ENCODE measurements at regions not wholly inside any gene's neighbourhood (a gene's known extent, or its start where the extent isn't known, plus 50 kb on each side); places are given as distances from the start of the nearest gene placed in this dataset.
"Not testable (repeated sequence)": the region's sequence is repeated elsewhere in the genome, so short reads cannot be mapped to it uniquely, and the experiment has no call there.

DNA sequence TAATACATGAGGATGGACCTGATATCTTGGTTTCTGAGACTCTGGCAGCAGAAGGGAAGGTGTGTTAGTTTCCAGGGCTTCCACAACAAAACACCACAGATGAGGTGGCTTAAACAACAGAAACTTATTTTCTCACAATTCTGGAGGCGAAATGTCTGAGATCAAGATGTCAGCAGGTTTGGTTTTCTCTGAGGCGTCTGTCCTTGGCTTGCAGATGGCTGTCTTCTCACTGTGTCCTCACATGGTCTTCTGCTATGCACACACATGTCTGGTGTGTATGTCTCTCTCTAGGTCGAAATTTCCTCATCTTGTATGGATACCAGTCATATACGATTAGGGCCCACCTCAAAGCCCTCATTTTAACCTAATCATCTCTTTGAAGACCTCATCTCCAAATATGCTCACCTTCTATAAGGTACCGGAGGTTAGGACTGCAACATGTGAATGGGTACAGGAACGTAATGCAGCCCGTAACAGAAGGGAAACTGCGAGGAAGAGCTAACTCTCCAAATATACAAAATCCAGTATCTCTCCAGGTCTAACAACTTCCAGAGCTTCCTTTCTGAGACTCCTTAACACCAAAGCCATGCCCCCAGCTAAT is 139.8 kb upstream of the SMARCA2 start:
- DNase-seq (ENCODE audit: low spot score) = no peak

DNA sequence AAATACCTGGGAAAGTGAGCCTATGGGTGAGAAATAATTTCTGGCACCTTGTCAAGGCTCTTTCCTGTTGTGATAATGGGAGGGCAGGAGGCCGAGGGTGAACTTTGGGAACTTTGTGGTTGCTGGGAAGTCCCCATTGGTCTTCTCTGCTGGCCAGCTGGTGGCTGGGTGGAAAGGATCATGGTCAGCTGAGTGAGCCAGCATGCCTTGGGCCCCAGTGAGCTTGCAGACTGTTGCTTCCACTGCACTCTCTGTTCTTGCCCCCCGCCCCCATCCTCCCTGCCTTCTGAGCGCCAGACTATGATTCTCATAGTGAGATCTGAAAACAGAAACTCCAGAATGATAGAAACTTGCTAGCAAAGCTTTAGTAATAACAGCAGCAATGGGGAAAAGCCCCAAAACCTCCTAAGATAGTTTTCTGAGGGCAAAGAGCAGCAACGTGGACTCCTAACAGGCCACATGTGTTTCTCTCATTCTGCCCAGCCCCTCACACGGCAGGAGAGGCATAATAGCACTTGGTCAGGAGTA is 139.2 kb upstream of the SMARCA2 start:
- DNase-seq (ENCODE audit: low spot score) = no peak

DNA sequence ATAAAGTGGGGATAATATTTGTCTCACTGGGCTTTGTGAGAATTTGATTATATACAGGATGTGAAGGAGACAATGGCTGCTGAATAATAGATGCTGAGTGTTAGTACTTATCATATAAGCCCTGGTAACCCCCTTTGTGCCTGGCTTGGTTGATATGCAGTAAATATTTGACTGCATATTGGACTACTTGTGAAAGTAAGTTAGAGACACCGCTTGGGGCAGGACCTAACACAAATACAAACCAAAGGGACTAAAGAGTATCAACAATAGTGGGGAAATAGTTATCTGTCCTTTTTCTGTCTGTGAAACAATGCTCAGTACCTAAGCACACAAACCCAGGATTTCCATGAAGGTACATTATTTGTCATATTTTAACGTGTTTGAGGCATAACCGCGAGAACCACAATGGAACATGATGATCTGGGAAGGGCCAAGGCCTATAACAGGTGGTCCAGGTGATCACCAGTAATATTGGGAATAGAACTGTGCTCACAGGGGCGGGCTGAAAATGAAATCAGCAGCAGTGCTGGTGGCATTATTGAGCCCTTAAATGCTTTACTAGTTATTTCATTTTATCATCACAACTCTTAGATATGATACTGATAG is 138.2 kb upstream of the SMARCA2 start:
- DNase-seq (ENCODE audit: low spot score) = no peak

DNA sequence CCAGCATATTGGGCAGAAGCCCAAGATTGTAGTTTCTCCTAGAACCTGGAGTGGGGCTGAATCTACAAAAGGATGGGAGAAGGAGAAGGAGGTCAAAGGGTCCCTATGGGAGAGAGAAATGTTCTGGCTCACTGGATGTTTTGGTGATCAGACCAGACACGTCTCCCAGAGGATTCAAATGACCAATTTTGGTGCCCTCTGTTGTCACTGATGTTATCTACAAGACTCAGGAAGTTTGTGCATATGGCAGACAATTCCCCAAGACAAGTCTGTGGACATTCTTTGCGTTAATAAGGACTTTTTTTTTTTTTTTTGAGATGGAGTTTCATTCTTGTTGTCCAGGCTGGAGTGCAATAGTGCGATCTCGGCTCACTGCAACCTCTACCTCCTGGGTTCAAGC is 137.2 kb upstream of the SMARCA2 start:
- DNase-seq (ENCODE audit: low spot score) = no peak

DNA sequence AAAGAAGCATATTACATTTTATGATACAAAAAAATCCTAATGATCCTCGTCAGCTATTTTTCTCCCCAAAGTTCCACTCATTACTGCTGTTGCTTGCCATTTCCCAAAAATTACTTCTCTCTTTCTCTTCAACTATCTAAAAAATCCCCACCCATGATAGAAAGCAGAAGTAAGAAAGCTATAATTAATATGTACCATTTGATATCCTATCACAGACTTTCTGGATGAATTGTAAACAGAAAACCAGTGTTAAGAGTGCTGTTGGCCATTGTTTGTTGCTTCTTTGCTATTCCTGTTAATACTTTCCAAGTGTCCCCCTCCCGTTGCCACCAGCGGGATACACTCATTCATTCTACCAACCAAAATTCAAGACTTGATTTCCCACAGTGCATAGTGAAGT is 136.3 kb upstream of the SMARCA2 start:
- DNase-seq (ENCODE audit: low spot score) = no peak

DNA sequence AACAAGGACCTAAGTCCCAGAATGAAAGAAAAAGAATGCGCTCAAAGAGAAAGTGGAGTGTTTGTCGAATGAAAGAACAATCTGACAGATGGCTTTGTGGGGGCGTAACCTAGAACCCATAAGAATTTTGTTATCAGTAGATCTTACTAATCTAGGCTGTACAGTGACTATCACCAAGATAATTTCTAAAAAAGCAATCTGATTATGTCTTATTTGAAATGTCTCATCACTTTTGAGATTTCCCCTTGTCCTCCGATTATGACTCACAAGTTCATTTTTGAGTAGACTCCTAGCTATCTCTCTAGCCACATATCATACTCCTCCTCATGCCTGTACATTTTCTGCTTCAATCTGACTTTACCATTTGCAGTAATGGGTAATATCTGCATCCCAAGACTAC is 135.6 kb upstream of the SMARCA2 start:
- DNase-seq (ENCODE audit: low spot score) = no peak

DNA sequence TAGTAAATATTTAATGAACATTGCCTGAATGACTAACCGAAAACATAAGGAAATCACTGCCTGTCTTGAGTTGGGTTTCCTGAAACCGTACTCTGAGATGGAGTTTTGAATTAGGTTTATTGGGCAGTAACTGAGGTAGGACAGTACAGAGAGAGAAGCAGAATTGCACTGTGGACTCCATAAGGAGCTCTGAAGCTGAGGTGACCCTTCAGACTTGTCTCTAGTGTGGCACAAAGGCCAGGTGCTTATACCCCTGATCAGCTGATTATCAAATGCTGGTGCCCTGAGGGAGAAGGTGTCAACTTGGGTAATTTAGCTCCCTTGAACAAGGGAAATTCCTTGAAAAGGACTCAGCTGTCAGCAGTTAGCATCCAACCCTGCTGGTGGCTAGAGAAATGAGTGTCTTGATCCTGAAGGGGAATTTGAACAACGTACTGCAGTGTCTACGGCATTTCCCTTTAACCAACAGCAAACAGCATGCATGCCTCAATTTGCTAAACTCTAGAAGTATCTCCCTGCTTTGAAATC is 135.0 kb upstream of the SMARCA2 start:
- no peak for DNase-seq (ENCODE audit: low spot score)

DNA sequence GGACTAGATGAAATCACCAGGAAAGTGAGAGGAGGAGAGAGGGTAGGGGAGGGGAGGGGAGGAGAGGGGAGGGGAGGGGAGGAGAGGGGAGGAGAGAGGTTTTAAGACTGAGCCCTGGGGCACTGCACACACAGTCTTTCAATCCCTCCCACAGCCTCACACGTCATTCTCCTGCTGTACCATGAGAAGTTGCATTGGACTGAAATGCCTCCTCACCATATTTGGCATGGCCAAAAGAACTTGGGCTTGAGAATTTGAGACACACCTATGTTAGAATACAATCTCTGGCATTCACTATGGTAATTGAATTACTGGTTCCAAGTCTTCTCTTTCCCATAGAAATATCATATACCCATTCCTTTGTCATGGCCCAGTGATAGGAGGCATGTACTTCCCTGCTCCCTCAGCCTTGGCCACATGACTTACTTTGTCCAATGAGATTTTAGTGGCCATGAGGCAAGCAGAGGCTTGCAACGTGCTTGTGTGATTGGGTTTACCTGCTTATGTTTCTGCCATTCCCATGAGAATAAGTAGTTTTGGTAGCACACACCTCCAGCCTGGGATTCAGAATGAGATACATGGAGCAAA is 133.3 kb upstream of the SMARCA2 start:
- no peak for DNase-seq (ENCODE audit: low spot score)

DNA sequence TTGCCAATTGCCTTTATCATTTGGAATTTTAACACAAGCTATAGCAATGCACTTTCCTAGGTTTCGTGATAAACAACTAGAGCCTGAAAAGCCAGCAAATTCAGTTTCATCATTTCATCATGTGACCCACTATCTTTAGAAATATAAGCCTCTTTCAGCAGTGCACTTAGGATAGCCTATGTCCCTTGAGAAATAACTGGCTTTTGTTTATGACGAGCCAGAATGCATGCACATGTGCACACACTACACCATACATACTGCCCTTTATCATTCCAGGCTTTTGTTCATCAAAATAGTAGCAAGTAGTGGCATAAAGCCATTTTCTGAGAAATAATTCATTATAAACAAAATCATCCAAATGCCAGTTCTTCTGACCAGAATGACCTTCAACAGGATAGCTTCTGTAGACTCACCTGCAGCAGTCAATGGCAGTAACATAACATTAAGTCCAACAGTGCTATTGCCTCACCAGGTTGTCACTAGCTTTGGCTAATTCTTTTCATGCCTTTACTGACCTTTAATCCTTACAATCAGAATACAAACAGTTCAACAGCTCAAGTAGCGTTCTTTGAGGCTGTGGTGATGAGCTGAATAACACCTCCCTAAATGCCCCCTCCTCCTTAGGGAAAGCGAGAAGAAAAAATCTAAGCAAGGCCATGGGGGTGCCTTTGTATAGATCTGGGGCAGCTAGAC is 132.3 kb upstream of the SMARCA2 start:
- no peak for DNase-seq (ENCODE audit: low spot score)

DNA sequence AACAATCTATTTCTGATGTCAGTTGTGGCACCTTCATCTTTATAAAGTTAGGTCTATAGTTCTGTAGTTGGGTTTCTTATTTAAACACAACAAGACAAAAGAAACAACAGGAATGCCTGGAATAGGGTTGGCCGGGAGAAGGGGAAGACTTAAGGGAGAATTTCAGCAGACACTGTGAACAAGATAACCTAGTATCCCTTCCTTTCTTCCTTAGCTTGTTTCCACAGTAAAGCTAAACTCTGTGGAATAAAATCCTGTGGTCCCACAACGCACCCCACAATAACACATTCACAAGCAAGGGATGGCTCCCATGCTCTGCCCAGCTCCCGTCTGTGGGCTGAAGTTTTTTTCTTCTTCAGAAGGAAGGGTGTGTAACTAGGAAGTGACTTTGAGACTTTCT is 124.9 kb upstream of the SMARCA2 start:
- no peak for DNase-seq (ENCODE audit: low spot score)

DNA sequence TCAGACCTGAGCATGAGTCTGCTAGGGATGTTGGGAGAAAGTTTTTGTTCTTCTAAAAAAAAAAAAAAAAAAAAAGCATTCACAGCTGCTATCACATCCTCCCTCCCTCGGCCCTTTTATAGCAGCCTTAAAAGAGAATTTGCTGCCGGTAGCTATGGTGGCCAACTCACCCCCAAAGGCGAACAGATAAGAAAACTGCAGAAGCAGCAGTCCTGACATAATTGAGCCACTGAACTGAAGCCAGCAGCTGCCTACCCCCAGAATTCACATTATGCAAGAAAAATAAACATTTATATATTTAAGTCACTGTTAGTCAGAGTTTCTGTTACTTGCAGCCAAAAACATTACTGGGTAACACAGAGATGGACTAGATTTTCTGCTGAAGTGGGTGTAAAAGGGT is 124.3 kb upstream of the SMARCA2 start:
- no peak for DNase-seq (ENCODE audit: low spot score)

DNA sequence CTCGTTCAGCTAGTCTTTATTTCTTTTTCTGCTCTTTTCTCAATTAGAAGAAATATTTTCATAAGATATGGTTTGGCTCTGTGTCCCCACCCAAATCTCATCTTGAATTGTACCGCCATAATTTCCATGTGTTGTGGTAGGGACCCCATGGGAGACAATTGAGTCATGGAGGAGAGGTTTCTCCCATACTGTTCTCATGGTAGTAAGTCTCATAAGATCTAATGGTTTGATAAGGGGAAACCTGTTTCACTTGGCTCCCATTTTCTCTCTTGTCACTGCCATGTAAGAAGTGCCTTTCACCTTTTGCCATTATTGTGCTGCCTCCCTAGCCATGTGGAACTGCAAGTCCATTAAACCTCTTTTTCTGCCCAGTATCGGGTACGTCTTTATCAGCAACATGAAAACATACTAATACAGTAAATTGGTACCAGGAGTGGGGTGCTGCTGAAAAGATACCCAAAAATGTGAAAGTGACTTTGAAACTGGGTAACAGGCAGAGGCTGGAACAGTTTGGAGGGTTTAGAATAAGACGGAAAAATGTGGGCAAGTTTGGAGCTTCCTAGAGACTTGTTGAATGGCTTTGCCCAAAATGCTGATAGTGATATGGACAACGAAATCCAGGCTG is 112.0 kb upstream of the SMARCA2 start:
- DNase-seq (ENCODE audit: low spot score) = not testable (repeated sequence)

DNA sequence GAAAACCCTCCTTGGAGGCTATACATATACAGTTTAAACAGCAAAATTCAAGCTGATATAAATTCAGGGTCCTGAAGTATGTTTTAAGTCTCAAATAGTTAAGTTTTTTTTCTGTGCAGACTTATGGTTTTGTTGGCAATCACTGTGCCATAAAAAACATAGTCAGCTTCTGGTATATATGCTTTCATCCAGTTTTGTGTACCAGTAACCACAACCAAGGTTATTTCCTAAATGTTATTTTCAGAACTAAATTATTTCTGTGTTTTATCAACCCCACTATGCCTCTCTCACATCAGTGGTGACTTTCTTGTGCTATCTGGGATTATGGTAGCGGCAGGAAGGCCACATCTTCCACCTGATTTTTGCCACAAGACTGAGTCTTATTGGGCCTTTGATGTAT is 107.7 kb upstream of the SMARCA2 start:
- DNase-seq (ENCODE audit: low spot score) = no peak

DNA sequence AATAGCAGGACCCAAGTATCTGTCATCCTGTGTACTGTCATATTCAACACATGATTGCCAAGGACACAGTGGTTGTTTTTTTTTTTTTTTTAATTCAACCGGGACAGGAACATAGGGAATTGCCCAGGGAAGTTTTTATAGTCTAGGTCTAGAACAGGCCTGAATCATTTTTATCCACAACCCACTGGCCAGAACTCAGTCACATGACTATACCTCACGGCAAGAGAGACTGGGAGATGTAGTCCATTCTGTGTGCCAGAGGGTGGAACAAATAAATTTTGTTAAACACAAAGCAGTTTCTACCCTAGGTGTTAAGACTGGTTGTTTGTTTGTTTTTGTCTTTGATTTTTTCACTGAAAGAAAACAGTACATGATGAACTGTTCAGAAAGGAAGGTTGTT is 105.8 kb upstream of the SMARCA2 start:
- no peak for DNase-seq (ENCODE audit: low spot score)

DNA sequence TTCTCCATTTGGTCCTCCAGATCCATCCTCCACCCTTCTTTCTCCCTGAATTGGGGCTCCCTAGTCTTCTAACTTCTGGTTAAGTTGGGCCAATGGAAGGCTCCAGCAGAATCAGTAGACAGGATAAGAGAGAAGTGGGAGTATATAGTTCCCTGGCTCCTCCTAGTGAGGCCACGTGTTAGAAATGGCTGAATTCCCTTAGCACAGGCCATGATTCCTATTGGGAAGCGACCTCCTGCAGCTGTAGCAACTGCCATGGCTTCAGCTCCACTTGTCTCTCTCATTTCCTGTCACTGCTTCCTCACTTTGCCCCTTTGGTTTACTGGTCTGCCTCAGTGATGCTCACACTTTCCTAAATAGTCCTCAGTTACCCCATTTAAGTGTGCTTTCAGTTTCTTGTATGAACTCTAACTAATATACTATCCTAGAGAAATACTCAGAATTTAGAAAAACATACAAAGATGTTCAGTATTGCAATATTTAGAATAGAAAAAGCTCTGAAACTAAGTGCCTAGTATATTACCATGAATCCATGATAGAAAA is 104.8 kb upstream of the SMARCA2 start:
- DNase-seq (ENCODE audit: low spot score) = no peak

DNA sequence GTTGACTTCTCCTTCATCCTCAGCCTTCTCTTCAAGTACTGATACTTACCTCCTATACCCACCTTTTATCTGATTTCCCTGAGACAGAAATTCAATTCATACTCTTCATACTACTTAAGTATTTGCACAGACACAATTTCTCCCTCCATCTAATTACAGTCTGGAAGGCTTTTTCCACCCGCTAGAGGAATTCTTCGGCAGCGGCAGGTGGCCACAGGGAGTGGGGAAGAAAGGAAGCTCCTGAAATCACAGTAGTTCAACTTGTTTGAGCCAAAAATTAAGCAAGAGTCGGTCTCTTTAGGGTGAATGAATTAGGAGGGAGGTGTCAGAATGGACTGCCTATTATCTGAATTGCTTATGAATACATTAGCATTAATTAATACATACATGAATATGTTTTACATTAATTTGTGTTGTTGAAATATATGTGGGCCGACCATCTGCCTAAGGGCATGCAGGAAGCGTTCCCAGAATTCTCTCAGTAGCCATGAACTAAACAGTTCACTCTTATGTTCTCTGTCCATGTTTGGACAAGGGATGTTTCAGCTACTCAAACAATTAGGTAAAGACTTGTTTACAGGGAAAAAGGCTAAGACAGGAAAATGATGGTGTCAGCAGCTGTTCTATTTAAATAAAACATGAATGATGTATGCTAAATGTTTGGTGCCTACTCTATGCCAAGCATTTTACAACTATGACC is 101.4 kb upstream of the SMARCA2 start:
- DNase-seq (ENCODE audit: low spot score) = no peak

DNA sequence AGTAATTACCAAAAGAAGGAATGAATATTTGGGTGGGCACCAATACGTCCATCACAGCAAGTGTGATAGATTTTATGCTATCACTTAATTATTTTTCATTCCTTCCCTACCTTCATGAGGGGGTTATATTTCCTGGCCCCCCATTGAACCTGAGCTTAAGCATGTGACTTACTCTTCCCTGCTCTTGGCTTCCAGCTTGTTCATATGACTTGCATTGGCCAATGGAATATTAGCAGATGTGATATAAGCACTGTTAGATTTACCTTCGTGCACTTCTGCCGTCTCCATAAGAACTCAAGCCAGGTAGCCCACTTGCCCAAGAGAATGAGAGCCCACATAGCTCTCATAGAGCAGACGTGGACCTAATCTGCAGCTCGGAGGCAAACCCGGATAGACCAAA is 99.1 kb upstream of the SMARCA2 start:
- no peak for DNase-seq (ENCODE audit: low spot score)

DNA sequence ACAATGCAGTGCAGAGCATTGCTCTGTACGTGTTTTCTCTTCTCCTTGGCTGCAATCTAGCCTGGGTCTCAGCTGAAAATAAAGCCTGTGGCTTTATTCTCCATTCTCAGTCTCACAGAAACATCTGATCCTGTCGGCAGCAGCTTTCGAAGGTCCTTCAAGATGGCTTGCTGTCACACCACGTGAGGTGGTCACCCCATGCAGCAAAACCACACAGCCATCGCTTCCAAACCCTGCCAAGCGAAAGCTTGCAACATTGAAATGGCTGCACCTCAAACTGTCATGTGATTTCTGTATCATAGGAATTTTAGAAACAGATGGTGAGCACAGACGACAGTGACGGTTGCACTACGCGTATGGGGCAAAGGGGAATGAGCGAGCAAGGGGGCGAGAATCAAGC is 98.5 kb upstream of the SMARCA2 start:
- DNase-seq (ENCODE audit: low spot score) = peak; percentile 11

DNA sequence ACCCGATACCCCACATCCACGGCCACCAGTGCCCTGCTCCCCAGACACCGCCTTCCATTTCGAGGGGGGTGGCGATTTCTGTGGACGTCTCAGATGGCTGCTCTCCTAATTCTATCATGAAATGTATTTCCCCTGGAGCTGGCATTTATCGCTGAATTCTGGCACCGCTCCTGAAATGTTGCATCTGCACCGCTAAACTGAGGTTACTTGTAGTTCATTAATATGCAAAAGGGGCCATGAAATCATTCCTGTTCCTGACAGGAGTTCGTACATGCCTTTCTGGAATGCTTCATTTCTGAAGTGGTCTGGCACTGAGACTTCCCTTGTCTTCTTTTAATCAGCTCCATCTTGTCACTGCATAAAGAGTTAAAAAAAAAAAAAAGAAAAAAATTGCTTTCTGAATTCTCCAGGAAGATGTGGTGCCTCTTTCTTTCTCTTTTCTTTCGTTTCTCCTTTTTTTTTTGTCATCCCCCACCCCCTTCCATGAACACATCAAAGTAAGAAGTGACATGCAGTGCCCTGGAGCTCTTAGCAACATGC is 97.7 kb upstream of the SMARCA2 start:
- DNase-seq (ENCODE audit: low spot score) = no peak

DNA sequence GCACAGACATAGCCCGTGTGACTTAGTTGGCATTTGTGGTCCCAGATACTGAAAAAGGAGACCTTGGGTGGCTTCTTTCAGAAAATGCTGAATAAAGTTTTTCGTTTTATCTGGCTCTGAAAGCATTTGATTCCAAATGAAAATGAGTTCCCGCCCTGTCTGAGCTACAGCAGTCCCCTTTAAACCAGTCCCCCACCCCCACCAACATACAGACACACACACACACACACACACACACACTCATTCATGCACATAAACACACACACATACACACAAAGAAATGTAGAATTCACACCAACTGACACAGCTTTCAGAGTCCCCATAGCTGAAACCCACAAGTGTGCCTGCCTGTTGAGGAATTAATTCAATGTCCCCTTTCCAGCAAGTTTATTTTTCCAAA is 97.0 kb upstream of the SMARCA2 start:
- no peak for DNase-seq (ENCODE audit: low spot score)

DNA sequence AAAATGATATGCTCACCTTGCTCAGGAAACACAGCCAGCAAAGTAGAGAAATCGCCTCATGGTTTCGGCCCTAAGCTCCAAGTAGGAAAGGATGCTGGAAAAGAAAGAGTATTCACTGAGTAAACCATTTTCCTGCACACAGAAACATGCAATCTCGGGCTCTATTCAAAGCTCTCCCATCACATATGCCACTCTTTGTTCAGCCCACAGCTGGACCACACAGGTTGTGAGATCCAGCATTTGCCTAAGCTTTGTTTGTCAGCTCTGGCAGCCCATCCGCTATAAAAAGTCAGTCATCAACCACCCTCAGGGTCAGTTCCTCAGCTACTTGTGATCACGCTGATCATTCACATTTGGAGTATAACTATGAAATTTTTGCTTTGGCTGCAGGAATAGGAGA is 96.5 kb upstream of the SMARCA2 start:
- no peak for DNase-seq (ENCODE audit: low spot score)
